ENCODE measurements at regions not wholly inside any gene's neighbourhood (a gene's known extent, or its start where the extent isn't known, plus 50 kb on each side); places are given as distances from the start of the nearest gene placed in this dataset.

- TF ChIP-seq POLR2A (IDR thresholded peaks at IDR 0.05; ENCODE audit: low read length), result no peak
- no peak for TF ChIP-seq GATA1 (IDR thresholded peaks at IDR 0.05; ENCODE audit: low read depth, low read length)
Measured at GRCh38 chr4:163665521-163666331, 171.2 kb downstream of the TMA16 start.

Measured in erythroblast (primary cell).